SW 1271 (cell line): ENCODE measurements at regions not wholly inside any gene's neighbourhood (a gene's known extent, or its start where the extent isn't known, plus 50 kb on each side); places are given as distances from the start of the nearest gene placed in this dataset.
"Not testable (repeated sequence)": the region's sequence is repeated elsewhere in the genome, so short reads cannot be mapped to it uniquely, and the experiment has no call there.

Experiments
- DNase-seq, 2 experiments: peaks; one replicate each; lab custom pipeline; 2025; lab: John Stamatoyannopoulos, UW

- DNase-seq = no peak
Measured at GRCh38 chr9:75683591-75683990, 206.9 kb upstream of the PCSK5 start.

GRCh38 chr9:75685062-75685461 is 205.4 kb upstream of the PCSK5 start:
- no peak for DNase-seq

GRCh38 chr9:75687359-75687953 is 203.0 kb upstream of the PCSK5 start:
- no peak for DNase-seq

GRCh38 chr9:75690551-75690950 is 199.9 kb upstream of the PCSK5 start:
- not testable (repeated sequence) for DNase-seq

- DNase-seq = no peak
Measured at GRCh38 chr9:75691408-75691807, 199.1 kb upstream of the PCSK5 start.

- no peak for DNase-seq
Measured at GRCh38 chr9:75692309-75692708, 198.2 kb upstream of the PCSK5 start.

GRCh38 chr9:75695921-75696320 is 194.6 kb upstream of the PCSK5 start:
- no peak for DNase-seq

- no peak for DNase-seq
Measured at GRCh38 chr9:75699017-75699416, 191.5 kb upstream of the PCSK5 start.

GRCh38 chr9:75699625-75700251 is 190.7 kb upstream of the PCSK5 start:
- DNase-seq = no peak

- DNase-seq = no peak
Measured at GRCh38 chr9:75700252-75700640, 190.2 kb upstream of the PCSK5 start.

GRCh38 chr9:75707191-75707590 is 183.3 kb upstream of the PCSK5 start:
- DNase-seq = no peak

- DNase-seq = no peak
Measured at GRCh38 chr9:75709698-75710097, 180.8 kb upstream of the PCSK5 start.

- no peak for DNase-seq
Measured at GRCh38 chr9:75712700-75713099, 177.8 kb upstream of the PCSK5 start.

- DNase-seq = no peak
Measured at GRCh38 chr9:75713335-75713734, 177.1 kb upstream of the PCSK5 start.

GRCh38 chr9:75715360-75715759 is 175.1 kb upstream of the PCSK5 start:
- DNase-seq = no peak

GRCh38 chr9:75718677-75719076 is 171.8 kb upstream of the PCSK5 start:
- no peak for DNase-seq

GRCh38 chr9:75728391-75728790 is 162.1 kb upstream of the PCSK5 start:
- DNase-seq = no peak

GRCh38 chr9:75734802-75735201 is 155.7 kb upstream of the PCSK5 start:
- DNase-seq = no peak

- no peak for DNase-seq
Measured at GRCh38 chr9:75739884-75740611, 150.4 kb upstream of the PCSK5 start.

GRCh38 chr9:75743855-75744254 is 146.6 kb upstream of the PCSK5 start:
- no peak for DNase-seq

- no peak for DNase-seq
Measured at GRCh38 chr9:75754080-75754479, 136.4 kb upstream of the PCSK5 start.

GRCh38 chr9:75775166-75775565 is 115.3 kb upstream of the PCSK5 start:
- no peak for DNase-seq

GRCh38 chr9:75775966-75776691 is 114.3 kb upstream of the PCSK5 start:
- DNase-seq = no peak
